GM21723 (cell line): ENCODE measurements at regions not wholly inside any gene's neighbourhood (a gene's known extent, or its start where the extent isn't known, plus 50 kb on each side); places are given as distances from the start of the nearest gene placed in this dataset.
"Not testable (repeated sequence)": the region's sequence is repeated elsewhere in the genome, so short reads cannot be mapped to it uniquely, and the experiment has no call there.

Experiments used
- ATAC-seq: cut with Tn5 transposase; IDR thresholded peaks from one replicate; pipeline ENCODE4 v1.9.1; 2021; ENCODE audit warnings: mild to moderate bottlenecking, moderate library complexity; ENCODE audit not compliant: unreplicated experiment

DNA sequence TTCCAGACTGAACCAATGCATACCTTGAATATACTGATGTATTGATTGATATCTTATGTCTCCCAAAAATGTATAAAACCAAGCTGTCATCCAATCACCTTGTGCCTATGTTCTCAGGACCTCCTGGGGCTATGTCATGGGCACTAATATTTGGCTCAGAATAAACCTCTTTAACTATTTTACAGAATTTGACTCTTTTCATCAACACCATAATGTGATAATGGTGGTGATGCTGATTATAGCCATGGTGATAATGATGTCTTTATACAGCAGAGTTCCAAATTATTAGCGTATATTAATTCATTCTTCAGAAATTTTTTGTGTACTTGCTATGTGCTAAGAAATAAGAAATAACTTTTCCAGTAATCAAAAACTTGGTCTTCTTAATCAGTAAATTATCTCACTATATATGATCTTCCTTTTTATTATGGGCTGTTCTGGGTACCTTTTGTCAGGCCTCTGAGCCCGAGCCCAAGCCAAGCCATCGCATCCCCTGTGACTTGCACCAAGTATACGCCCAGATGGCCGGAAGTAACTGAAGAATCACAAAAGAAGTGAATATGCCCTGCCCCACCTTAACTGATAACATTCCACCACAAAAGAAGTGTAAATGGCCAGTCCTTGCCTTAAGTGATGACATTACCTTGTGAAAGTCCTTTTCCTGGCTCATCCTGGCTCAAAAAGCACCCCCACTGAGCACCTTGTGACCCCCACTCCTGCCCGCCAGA lies 496.2 kb upstream of the MMS22L start:
- ATAC-seq, result not testable (repeated sequence)

DNA sequence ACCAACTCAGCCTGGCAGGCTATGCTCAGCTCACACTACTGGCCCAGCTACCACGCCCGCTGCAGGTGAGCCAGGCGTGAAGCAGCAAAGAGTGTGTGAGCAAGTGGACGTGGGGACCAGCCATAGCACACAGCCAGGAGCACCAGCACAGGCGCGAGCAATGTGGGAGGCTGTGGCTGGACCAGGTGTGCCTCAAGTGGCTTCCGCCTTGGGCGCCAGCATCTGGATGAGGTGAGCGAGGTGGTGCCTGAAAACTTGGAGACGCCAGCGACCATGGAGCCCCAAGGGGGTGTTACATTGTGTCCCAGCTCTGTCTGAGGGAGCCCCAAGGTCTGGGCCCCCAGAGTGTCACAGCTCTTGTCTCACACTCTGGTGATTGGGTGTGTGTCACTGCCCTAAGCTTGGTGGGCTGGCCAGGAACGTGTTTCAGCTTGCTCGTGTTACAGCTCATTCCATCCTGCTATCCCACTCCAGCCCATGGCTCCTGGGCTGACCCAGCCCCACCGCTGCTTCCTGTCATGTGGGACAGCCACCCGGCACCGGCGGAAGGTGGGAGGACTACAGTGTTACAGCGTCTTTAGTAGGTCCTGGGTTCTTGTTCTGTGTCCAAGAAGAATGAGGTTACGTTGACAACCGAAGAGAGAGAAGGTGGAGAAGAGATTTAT lies 508.0 kb upstream of the MMS22L start:
- ATAC-seq, result no peak

DNA sequence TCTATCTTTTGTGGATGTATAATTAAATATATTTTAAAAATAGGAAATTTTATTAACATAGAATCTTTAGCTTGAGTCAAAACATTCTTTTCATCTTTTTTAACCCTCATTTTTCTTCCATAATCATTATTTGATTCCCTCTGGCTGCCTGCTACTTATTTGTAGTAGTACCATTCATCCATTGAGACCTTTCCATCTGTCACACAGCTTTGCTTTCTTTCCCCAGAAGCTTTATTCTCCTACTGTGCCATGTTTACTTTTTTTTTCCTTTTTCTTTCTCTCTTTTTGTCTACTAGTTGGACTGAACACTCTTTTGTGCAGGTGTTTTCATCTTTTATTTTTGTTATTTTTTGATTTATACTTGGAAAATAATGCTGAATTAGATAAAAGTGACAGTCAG lies 522.6 kb upstream of the MMS22L start:
- no peak for ATAC-seq

DNA sequence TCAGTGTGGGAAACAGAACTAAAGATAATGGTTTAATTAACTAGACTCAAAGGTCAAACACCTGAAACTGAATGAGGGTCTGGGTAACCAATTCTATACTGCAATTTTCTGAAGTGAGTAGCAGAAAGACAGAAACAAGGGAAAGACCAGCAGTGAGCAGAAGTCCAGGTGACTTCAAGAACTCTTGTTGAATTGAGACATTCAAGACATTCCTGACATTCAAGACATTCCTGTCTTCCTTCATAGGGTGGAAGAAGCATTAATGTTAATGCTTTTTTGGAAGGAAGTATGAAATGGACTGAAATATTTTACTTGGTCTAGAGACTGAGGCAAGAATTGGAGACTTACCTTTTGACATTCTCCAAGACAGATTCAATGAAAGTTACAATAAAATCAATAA lies 529.9 kb upstream of the MMS22L start:
- ATAC-seq, result no peak

DNA sequence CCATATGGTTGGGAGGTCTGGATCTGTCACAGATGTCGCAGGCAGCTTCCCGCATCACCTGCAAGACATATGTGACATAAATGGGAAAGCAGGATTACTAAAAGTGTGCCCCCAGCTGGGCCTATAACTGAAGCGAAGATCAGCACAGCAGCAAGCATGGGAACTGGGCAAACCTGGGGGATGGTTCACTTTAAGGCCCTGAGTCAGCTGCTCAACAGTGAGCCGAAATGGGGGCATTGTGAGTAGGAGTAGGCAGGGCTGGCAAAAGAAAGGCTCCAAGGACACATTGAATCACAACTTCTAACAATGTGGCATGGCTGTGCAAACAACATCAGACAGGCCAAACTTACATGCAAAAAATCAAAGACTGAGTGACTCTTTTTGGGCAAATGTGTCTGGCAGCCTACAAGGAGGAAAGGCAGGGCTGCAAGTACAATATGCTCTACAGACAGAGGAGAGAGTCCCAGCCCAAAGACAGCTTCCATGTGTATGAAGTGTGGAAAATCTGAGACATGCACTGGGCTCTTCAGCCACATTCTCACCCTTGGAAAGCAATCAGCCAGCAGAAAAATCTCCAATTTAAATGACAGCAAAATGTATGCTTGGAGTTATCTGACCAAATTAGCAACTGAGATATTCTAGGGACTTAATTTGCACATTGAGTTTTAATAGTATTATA lies 531.0 kb upstream of the MMS22L start:
- ATAC-seq, result no peak

DNA sequence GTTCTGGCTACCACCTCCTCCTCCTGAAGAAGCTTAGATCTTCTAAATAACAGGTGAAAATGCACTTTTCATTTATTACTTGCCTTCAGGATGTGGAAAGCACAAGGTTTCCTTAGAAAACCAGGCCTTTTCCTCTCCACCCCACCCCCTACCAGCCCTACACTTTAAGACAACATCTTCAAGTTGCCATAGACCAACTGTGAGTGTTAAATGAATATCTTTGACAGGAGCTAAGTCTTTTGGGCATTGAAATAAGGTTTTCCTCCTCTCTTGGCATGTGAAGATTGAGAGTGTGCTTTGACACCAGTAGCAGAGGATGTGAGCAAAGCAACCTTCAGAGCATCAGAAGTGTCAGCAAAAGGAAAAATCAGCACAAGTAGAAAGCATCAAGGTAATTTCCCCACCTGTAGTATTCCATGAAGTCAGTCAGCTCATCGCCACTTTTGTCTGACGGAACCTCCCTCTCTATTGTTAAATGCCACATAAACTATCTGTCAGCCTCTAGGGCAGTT lies 532.3 kb upstream of the MMS22L start:
- no peak for ATAC-seq

DNA sequence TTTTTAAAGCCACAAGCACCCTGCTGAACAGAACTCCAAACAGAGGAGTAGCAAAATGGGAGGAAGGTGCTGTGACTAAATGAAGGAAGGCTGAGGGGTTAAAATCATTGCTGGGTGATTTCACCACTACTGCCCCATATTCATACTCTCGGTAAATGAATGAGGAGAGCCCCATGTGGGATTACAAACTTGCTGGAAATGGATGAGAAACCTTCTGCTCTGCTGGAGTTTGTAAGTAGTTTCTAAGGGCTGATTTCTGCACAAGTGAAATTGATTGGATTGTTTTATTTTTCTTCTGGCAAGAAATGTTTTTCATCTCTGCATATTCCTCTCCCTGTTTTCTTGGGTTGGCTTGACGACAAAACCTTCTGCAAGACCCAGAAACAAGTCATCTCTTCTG lies 533.5 kb upstream of the MMS22L start:
- no peak for ATAC-seq

DNA sequence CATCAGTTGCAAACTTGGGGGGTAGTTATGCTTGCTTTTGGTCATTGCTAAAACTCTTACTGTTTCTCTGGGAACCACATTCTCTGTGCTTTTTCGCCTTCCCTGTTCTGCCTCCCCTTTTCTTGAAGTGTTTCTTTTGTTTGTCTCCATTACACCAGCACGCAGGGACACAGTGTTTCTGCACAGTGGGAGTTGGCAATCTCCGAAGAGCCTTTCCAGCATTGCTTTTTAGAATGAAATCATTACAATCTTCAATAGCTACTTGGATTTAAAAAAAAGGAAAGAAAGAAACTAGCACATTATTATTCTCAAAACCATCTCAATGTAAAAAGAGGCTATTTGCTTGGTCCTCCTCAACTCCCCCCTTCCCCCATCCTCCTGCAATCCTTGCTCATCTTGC lies 536.7 kb upstream of the MMS22L start:
- no peak for ATAC-seq

DNA sequence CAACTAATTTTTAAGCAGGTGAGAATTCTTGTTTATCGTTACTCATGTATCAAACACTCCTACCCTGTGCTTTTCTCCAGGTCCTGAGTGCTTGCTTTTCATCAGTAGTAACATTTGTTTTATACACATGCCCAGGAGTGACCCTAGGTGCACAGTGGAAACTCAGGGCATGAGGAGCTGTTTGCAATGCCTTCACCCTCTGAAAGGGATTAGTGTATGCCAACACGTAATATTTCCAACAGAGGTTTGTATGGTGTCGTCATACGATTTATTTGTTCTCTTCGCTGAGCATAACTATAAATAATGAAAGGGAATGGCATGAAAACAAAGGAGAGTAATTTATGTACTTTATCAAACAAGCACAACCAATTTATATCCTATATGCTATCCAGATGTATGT lies 537.4 kb upstream of the MMS22L start:
- ATAC-seq, result no peak

DNA sequence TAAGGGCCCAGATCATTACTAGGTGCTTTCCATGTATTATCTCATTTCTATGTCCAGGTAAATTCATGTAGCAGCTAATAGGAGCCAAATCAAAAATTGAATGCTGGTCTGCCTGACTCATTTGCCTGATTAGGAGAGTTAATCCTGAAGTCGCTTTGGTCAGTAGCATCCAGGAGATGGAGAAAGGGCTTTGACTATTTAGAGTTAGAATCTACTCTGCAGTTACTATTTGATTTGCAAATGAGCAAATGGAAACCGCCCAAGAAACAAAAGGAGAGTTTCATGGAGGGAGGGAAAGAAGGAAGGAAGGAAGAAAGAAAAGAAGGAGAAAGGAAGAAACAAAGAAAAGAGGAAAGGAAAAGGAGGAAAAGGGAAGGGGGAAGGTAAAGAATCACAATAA lies 539.6 kb upstream of the MMS22L start:
- no peak for ATAC-seq

DNA sequence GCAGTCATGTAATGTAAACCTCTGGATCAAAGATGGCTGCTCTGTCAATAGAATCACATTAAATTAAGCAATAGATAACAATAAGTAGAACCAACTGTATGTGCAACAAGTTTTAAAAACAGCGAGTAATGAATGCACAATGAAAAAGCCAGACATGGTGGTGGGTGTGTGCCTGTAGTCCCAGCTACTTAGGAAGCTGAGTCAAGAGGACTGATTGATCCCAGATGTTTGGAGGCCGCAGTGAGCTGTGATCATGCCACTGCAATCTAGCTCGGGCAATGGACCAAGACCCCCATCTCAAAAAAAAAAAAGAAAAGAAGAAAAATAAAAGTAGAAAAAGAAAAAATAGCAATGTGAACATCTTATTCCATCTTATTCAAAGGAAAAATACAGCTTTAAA lies 558.7 kb upstream of the MMS22L start:
- ATAC-seq, result no peak

DNA sequence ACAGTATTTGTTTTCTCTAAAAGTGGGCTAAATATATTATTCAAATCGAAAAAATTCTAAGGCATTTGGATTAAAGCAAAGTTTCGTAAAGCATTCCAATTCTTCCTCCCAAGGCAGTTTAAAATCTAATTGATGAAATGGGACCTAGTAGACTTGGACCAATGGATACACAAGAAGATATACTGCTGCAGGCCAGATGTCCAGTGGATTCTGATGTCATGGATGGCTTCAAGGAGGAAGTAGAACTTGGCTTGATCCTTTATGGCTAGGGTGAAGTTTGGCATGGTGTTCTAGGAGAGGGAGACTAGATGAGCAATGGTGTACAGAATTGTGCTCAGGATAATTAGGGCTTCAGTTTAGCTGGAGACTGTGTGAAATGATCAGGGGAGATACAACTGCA lies 559.5 kb upstream of the MMS22L start:
- ATAC-seq, result no peak

DNA sequence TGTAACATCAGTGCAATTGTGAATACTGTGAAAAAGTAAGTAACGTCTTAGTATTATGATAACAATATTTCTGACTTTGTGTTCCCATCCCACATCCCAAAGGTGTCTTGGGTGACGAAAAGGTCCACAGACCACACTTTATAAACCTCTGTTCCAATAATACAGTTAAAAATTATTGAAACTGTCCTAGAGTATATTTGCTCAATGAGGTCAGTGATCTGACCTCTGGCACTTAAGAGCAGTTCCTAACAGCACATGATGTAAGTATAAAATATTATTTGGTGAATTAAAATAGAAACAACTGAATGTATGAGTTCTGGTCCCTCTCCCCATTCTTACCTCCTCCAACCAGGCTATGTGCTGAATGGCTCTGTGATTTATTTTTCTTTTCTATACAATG lies 566.4 kb upstream of the MMS22L start:
- no peak for ATAC-seq

DNA sequence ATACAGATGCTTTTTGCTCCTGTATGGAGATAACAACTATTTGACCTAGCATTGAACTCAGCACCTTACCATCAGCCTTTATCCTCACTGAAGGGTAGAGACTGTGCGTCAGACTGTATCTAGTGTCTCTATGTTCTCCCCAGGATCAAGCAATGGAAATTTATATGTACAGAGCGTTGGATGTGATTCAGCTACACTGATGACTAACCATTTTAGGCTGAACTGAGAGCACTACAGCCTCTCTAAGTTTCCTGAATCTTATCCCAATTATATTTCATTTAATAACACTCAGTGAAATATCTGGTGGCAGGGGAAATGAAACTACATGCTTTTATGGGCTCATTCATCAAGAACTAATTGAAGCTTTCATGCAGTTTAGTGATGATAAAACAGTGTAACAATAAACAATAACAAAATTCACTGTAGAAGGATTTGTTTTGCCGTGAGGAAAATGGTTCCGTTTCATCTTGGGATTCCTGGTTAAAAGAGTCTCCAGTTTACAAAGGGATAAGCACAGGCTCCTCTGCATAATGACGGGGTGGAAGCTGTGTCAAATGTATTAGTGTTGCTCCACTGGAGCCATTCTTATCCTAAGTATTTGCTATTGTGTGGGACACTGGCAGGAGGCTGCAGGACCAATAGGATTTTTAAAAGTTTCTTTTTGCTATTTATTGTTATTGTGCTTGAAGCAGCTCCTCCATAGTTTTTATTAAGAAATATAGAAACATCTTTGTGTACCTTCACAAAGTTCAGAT lies 567.6 kb upstream of the MMS22L start:
- ATAC-seq, result no peak

DNA sequence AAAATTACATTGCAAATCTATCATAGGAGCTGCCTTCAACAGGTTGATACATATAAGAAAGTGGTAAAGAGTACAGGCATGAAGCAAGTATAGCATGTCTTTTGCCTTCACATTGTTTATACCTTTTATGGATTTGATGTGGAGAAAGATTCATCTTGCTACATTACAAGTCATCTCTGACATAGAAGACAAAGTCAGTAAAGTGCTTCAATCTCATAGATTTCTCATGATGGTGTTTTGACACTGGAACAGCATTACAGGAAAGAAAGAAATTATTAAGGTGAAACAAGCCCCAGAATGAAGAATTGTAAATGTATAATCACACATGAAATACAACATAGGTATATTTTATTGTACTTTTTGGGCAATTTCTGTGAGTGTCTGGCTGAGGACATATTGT lies 580.7 kb upstream of the MMS22L start:
- ATAC-seq, result no peak

DNA sequence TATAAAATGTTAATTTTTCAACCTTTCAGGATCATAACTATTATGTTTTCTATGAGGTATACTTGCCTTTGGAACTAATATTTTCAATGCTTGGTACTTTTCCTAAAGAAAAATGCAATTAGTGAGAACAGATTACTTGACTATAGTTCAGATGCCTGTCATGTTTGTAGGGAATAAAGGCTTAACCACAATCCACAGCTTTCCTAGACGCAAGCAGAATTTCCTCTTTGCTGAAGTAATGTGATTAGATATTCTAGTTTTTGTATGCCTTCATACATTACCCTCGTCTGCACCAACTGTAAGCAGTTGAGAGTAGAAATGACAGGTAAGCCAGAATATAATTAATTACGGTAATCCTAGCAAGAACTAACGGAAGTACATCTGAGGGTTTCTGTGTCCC lies 581.4 kb upstream of the MMS22L start:
- no peak for ATAC-seq

DNA sequence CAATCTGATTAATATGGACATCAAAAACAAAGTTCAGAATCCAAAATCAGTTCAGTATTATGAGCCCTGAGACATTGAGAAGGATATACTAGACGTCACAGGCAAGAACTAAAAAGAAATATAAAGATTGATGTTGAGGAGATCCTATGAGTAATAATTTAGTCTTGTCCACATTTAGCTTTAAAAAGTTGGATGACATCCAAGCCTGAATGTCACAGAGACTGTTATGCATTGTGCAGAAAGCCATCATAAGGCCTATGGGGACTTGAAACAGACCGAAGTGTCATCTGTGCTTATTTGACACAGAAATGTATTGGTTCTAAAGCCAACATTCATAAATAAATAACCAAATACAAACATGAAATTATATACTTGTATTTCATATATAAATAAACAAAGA lies 581.8 kb upstream of the MMS22L start:
- no peak for ATAC-seq

DNA sequence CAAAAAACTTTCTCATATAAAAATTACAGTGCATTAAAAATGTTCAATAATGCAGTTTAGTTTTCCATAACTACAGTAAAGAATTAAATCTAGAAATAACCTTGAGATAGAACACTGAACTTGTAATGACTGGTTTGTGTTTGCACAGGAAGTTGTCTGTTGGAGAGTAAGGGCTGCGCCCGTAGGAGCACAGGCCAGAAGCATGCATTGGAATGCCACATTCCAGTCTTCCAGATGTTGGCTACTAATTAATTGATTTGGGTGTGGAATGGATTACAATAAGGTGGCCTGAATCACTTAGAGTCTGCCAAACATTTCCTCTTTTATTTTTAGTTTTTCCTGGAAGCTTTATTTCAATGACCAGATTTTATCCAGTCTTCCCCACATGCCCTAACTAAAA lies 582.6 kb upstream of the MMS22L start:
- ATAC-seq, result no peak

DNA sequence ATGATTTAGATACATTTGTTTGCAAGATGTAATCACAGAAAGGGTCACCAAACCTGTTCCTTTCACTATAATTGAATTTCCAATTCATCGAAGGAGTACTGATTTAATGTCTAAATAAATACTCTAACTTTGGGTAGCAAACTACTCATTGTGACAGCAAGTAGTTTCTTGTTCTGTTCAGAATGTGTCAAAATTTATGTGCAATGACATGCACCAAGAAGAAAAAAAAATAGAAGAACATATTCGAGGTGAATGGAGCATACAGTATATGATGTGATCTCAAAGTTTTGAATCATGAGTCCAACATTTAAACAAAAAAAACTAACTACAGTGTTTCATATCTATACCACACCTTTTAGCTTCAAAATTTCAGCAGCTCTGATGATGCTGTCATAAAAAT lies 583.6 kb upstream of the MMS22L start:
- no peak for ATAC-seq

DNA sequence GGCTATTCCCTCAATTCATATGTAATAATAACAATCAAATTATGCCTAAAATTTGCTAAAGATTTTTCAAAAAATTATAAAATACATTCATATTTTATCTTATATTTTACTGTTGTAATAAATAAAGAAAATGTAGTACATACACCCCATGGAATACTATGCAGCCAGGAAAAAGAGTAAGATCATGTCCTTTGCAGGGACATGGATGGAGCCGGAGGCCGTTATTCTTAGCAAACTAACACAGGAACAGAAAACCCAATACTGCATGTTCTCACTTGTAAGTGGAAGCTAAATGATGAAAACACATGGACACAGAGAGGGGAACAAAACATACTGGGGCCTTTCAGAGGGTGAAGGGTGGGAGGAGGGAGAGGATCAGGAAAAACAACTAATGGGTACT lies 584.2 kb upstream of the MMS22L start:
- ATAC-seq, result no peak

DNA sequence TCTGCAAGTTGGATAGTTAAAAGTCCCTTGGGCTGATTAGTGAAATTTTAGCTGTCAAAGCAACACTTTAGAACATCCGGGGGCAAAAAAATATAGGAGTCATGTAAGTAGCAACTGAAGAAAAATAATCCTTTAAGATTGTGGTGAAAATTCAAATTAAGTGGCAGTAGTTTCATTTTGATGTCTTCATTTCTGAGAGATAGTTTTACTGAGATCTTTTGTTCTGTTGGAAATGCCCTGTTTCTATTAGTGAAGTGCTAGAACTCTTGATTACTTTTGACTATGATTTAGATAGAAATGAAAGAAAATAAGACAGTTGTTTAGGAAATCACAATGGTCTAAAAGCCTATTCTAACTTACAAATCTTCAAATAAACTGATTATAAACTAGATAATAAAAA lies 587.3 kb upstream of the MMS22L start:
- no peak for ATAC-seq
